ENCODE measurements at regions not wholly inside any gene's neighbourhood (a gene's known extent, or its start where the extent isn't known, plus 50 kb on each side); places are given as distances from the start of the nearest gene placed in this dataset.

GRCh38 chr3:177837951-177838655 is 640.8 kb upstream of the TBL1XR1 start:
- TF ChIP-seq, protein P1, sequence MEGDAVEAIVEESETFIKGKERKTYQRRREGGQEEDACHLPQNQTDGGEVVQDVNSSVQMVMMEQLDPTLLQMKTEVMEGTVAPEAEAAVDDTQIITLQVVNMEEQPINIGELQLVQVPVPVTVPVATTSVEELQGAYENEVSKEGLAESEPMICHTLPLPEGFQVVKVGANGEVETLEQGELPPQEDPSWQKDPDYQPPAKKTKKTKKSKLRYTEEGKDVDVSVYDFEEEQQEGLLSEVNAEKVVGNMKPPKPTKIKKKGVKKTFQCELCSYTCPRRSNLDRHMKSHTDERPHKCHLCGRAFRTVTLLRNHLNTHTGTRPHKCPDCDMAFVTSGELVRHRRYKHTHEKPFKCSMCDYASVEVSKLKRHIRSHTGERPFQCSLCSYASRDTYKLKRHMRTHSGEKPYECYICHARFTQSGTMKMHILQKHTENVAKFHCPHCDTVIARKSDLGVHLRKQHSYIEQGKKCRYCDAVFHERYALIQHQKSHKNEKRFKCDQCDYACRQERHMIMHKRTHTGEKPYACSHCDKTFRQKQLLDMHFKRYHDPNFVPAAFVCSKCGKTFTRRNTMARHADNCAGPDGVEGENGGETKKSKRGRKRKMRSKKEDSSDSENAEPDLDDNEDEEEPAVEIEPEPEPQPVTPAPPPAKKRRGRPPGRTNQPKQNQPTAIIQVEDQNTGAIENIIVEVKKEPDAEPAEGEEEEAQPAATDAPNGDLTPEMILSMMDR (IDR thresholded peaks at IDR 0.05), result no peak
- TF ChIP-seq EZH2 (IDR thresholded peaks at IDR 0.05; ENCODE audit: borderline replicate concordance, insufficient read depth, low read depth, low read length, poor library complexity, severe bottlenecking), result no peak
